ENCODE measurements at regions not wholly inside any gene's neighbourhood (a gene's known extent, or its start where the extent isn't known, plus 50 kb on each side); places are given as distances from the start of the nearest gene placed in this dataset.
A peak's percentile ranks its signal among the peaks of the same experiment; 100 is the strongest.
"Not testable (repeated sequence)": the region's sequence is repeated elsewhere in the genome, so short reads cannot be mapped to it uniquely, and the experiment has no call there.

- no peak for DNase-seq
These were observed 77.4 kb downstream of the MS4A13 start for GRCh38 chr11:60592601-60593000.

GRCh38 chr11:60594998-60595642, 79.9 kb downstream of the MS4A13 start:
- DNase-seq, result peak; percentile 9

DNA sequence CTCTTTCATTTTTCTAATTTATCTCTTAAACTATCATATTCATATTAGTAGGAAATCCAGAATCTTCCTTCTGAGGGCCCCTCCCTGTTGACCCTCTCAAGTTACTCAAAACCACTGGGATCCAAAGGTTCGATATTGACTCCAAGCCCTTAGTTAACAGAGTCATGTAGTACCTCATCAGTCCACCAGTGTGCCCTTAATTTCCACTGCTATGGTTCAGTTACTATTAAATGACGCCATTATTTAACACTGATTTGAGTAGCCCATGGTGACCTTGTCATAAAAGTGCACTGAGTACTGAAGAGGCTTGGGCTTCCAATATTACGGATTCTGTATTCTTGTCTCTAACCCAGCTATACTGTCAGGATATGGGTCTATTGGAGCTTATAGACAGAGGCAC, 91.9 kb upstream of the MS4A8 start:
- no peak for DNase-seq

DNA sequence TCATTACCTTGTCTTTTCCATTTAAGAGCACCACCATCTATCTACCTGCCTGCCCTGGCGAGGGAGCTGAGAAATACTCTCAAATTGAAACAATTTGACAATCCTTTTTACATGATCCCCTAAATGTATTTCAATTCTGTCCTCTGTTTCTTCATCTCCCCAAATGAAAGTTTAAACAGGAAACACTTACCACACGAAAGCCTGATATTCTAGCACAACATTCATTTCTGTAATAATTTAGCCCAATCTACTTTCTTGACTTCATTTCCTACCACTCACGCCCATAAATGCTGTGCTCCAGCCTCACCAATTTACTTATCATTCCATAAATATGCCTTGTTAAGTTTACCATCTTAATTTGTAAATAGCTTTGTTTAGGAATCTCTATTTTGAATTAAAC, 89.8 kb upstream of the MS4A8 start:
- no peak for DNase-seq

GRCh38 chr11:60610702-60611101, 88.7 kb upstream of the MS4A8 start:
- DNase-seq, result no peak

DNA sequence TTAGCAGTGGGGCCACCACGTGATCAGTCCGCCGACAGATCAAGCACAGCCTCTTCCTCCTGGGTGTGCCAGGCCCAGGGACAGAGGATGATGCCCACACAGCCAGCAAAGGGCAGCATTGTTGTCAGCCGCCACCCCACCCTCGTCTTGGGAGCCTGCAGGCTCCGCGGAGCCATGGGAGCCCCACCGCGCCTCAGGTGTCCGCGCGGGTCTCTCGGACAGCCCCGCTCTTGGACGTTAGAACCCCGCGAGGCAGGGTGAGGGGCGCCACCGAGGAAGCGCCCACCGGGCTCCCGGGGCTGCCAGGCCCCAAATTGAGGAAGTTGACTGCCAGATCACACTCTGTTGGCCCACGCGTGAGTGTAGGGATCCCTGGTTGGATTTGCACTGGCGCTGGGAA, 83.9 kb upstream of the MS4A8 start:
- DNase-seq, result no peak

DNA sequence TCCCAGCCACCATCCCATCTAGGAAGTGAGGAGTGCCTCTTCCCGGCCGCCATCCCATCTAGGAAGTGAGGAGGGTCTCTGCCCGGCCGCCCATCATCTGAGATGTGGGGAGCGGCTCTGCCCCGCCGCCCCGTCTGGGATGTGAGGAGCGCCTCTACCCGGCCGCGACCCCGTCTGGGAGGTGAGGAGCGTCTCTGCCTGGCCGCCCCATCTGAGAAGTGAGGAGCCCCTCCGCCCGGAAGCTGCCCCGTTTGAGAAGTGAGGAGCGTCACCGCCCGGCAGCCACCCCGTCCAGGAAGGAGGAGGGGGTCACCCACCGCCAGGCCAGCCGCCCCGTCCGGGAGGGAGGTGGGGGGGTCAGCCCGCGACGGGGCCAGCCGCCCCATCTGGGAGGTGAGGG, 77.5 kb upstream of the MS4A8 start:
- DNase-seq, result not testable (repeated sequence)

GRCh38 chr11:60622776-60623175, 76.6 kb upstream of the MS4A8 start:
- not testable (repeated sequence) for DNase-seq

- peak; percentile 17 for DNase-seq
These were observed 74.2 kb upstream of the MS4A8 start for GRCh38 chr11:60625262-60625661.

DNA sequence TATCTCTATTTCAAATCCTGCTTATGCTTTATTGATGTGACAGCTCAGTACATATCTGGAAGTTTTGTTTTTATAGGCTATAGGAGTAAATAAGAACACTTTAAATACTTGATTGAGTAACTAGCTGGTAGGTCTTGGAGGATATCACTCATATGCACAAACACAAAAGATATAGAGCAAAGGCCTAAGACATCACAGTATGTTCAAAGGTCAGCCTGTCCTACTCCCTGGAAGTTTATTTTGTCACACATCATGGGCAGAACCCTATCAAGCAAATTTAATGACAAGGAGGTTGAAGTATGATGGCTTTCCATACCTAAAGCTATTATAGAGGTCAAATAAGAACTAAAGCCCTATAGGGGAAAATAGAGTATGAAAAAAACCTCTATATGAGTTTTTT, 70.0 kb upstream of the MS4A8 start:
- no peak for DNase-seq

- DNase-seq, result no peak
These were observed 67.5 kb upstream of the MS4A8 start for GRCh38 chr11:60631944-60632343.

DNA sequence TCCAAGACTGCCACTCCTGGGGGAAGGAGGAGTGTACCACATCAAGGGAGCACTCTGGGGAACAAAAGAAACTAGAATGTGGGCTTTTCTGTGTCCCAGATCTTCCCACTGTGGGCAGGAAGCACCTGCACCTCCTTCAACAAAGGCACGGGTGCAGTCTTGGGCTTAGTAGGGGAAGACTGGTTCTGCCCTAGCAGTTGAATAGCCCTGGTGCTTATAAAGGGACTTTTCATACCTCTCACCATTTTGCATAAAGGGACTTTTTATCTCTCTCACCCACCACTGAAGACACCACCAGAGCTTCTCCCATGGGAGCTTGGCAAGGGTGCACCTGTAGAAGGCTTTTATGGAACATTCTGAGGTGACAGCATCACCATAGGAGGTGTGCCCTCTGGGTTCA, 65.8 kb upstream of the MS4A8 start:
- no peak for DNase-seq

GRCh38 chr11:60634126-60634525, 65.3 kb upstream of the MS4A8 start:
- peak; percentile 23 for DNase-seq

DNA sequence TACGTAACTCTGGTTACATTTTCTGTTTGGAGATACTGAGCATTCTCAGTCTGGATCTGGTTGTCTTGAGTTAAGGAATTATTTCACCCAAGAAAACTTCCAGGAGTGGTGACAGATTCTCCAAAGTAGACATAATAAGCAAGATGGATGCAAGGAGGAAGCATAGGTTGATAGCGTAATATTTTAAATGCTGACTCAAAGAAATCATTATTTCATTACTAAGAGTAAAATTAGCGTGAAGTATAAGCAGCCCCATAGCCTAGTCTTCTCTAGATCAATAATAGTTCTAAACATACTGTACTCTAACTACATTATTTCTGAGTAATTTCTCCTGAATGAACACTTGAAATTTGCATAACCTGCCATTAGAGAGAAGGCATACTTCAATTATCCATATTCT, 57.5 kb upstream of the MS4A8 start:
- no peak for DNase-seq

DNA sequence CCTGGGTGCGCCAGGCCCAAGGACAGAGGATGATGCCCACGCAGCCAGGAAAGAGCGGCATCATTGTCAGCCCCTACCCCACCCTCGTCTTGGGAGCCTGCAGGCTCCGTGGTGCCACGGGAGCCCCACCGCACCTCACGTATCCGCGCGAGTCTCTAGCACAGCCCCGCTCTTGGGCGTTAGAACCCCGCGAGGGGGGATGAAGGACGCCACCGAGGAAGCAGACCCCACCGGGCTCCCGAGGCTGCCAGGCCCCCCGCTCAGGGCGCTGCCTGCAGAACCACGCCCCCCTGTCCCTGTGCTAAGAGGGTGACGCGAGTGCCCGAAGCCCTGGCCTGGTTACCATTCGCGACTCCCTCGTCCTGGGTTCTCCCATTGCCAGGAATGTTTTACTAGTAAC, 52.3 kb upstream of the MS4A8 start:
- DNase-seq, result no peak
